B cell (primary cell): ENCODE measurements at regions not wholly inside any gene's neighbourhood (a gene's known extent, or its start where the extent isn't known, plus 50 kb on each side); places are given as distances from the start of the nearest gene placed in this dataset.

Experiments used
- CTCF ChIP-seq: fragments of 200-600 bp; IDR thresholded peaks from one replicate; pipeline ENCODE4 v1.8.0; 2022; ENCODE audit warnings: antibody characterized with exemption, mild to moderate bottlenecking
- EZH2 ChIP-seq: IDR thresholded peaks from 2 replicates; pipeline ENCODE4 v1.6.1; 2012; ENCODE audit warnings: borderline replicate concordance, low read depth, mild to moderate bottlenecking, moderate library complexity, low read length; ENCODE audit not compliant: insufficient read depth, poor library complexity, severe bottlenecking

GRCh38 chr18:8536231-8536630 lies 73.0 kb upstream of the RAB12 start:
- TF ChIP-seq CTCF (no peak), EZH2 (no peak)
